Astrocyte (in vitro differentiated cells and primary cell): ENCODE measurements at regions not wholly inside any gene's neighbourhood (a gene's known extent, or its start where the extent isn't known, plus 50 kb on each side); places are given as distances from the start of the nearest gene placed in this dataset.

Experiments
- DNase-seq: peaks from one replicate; pipeline ENCODE4 v3.0.0-alpha.2; 2010; ENCODE audit warnings: low read depth
- FAIRE-seq: peaks from 2 replicates; lab custom pipeline; 2011; peaks lifted over from hg19 to GRCh38; lab: Jason Lieb, UNC
- H2AFZ ChIP-seq: 2 replicates; pipeline ENCODE4 v1.6.0; 2012; ENCODE audit warnings: low read depth, low read length, inconsistent platforms
- H3K27ac ChIP-seq: 2 replicates; pipeline ENCODE4 v1.5.1; 2011; ENCODE audit warnings: low read depth, low read length, inconsistent platforms
- H3K27me3 ChIP-seq: 2 replicates; pipeline ENCODE4 v1.6.0; 2011; ENCODE audit warnings: low read length, inconsistent platforms; ENCODE audit not compliant: insufficient read depth
- H3K36me3 ChIP-seq: 2 replicates; pipeline ENCODE4 v1.5.1; 2011; ENCODE audit warnings: low read length, inconsistent platforms; ENCODE audit not compliant: insufficient read depth
- H3K4me1 ChIP-seq: 2 replicates; pipeline ENCODE4 v1.5.1; 2011; ENCODE audit warnings: low read length, inconsistent platforms; ENCODE audit not compliant: insufficient read depth
- H3K4me2 ChIP-seq: 2 replicates; pipeline ENCODE4 v1.6.0; 2012; ENCODE audit warnings: low read length, inconsistent platforms
- H3K4me3 ChIP-seq: 2 replicates; pipeline ENCODE4 v1.5.1; 2011; ENCODE audit warnings: low read depth, mild to moderate bottlenecking, low read length, inconsistent platforms; ENCODE audit not compliant: insufficient read depth
- H3K79me2 ChIP-seq: 2 replicates; pipeline ENCODE4 v1.6.0; 2012; ENCODE audit warnings: mild to moderate bottlenecking, low read length, inconsistent platforms; ENCODE audit not compliant: insufficient read depth
- H3K9ac ChIP-seq: 2 replicates; pipeline ENCODE4 v1.6.0; 2012; ENCODE audit warnings: mild to moderate bottlenecking, low read length, inconsistent platforms
- H3K9me3 ChIP-seq: 2 replicates; pipeline ENCODE4 v1.5.1; 2012; ENCODE audit warnings: low read depth, mild to moderate bottlenecking, low read length, inconsistent platforms; ENCODE audit not compliant: insufficient read depth
- H4K20me1 ChIP-seq: 2 replicates; pipeline ENCODE4 v1.6.0; 2012; ENCODE audit warnings: low read length, inconsistent platforms; ENCODE audit not compliant: insufficient read depth
- H3K27ac Mint-ChIP-seq: one replicate; pipeline ENCODE4 v1.8.0; 2021; ENCODE audit warnings: mild to moderate bottlenecking, mixed read lengths; ENCODE audit not compliant: unreplicated experiment
- H3K27me3 Mint-ChIP-seq: one replicate; pipeline ENCODE4 v1.8.0; 2021; ENCODE audit warnings: low read depth, mixed read lengths; ENCODE audit not compliant: unreplicated experiment
- H3K36me3 Mint-ChIP-seq: one replicate; pipeline ENCODE4 v1.8.0; 2021; ENCODE audit warnings: low read depth, mixed read lengths; ENCODE audit not compliant: unreplicated experiment
- H3K4me1 Mint-ChIP-seq: one replicate; pipeline ENCODE4 v1.8.0; 2021; ENCODE audit warnings: low read depth, mixed read lengths; ENCODE audit not compliant: unreplicated experiment
- H3K4me3 Mint-ChIP-seq: one replicate; pipeline ENCODE4 v1.8.0; 2021; ENCODE audit warnings: mild to moderate bottlenecking, moderate library complexity, mixed read lengths; ENCODE audit not compliant: unreplicated experiment
- H3K9me3 Mint-ChIP-seq: one replicate; pipeline ENCODE4 v1.8.0; 2021; ENCODE audit warnings: mild to moderate bottlenecking, mixed read lengths; ENCODE audit not compliant: unreplicated experiment
- EZH2 ChIP-seq: IDR thresholded peaks from 2 replicates; pipeline ENCODE4 v1.6.1; 2012; ENCODE audit warnings: mild to moderate bottlenecking, low read length, inconsistent platforms; ENCODE audit not compliant: insufficient read depth
- TF ChIP-seq, protein P1 (sequence below): IDR thresholded peaks from 2 replicates; pipeline ENCODE4 v1.5.1; 2011; ENCODE audit warnings: low read depth, mild to moderate bottlenecking, inconsistent platforms, low read length, moderate library complexity; ENCODE audit not compliant: insufficient read depth

DNA sequence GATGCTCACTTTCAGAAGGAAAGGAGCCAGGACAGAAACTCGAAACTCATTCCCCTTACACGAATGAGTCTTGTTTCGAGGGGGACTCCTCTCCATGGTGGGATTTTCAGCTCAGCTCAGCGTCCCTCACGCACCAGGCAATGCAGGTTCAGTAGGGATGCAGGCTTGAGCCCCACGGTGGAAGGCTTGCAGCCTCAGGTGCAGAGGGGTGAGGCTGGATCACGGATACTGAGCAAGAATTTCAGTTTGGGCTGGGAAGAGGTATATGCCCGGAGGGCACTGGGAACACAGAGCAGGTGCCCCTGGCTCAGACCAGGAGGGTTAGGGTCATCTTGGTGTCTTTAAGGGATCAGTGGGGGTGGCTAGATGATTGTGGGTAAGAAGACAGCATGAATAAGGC, 344.9 kb upstream of the TNRC6C start:
- Histone ChIP-seq H3K9ac (no peak overlapping the region), H3K9me3 (no peaks in the 10 kb centered on the region), H4K20me1 (no peaks in the 10 kb centered on the region), H3K27me3 (peaks cover 17% of the 10 kb centered on the region), H2AFZ (no peak overlapping the region), H3K79me2 (no peaks in the 10 kb centered on the region), H3K4me2 (no peak overlapping the region), H3K4me1 (peaks cover 13% of the 10 kb centered on the region), H3K36me3 (no peaks in the 10 kb centered on the region), H3K4me3 (no peak overlapping the region), H3K27ac (no peak overlapping the region)
- peaks cover 39% of the 10 kb centered on the region for H3K27me3 Mint-ChIP-seq
- peaks cover 2% of the 10 kb centered on the region for H3K36me3 Mint-ChIP-seq
- TF ChIP-seq, protein P1, sequence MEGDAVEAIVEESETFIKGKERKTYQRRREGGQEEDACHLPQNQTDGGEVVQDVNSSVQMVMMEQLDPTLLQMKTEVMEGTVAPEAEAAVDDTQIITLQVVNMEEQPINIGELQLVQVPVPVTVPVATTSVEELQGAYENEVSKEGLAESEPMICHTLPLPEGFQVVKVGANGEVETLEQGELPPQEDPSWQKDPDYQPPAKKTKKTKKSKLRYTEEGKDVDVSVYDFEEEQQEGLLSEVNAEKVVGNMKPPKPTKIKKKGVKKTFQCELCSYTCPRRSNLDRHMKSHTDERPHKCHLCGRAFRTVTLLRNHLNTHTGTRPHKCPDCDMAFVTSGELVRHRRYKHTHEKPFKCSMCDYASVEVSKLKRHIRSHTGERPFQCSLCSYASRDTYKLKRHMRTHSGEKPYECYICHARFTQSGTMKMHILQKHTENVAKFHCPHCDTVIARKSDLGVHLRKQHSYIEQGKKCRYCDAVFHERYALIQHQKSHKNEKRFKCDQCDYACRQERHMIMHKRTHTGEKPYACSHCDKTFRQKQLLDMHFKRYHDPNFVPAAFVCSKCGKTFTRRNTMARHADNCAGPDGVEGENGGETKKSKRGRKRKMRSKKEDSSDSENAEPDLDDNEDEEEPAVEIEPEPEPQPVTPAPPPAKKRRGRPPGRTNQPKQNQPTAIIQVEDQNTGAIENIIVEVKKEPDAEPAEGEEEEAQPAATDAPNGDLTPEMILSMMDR = no peak
- no peak for TF ChIP-seq EZH2
- H3K4me1 Mint-ChIP-seq = peaks cover 13% of the 10 kb centered on the region
- H3K9me3 Mint-ChIP-seq = peaks cover 4% of the 10 kb centered on the region
- FAIRE-seq (no peak), DNase-seq (no peak)
- no peak overlapping the region for H3K4me3 Mint-ChIP-seq
- peak overlapping the region; percentile 68 for H3K27ac Mint-ChIP-seq

DNA sequence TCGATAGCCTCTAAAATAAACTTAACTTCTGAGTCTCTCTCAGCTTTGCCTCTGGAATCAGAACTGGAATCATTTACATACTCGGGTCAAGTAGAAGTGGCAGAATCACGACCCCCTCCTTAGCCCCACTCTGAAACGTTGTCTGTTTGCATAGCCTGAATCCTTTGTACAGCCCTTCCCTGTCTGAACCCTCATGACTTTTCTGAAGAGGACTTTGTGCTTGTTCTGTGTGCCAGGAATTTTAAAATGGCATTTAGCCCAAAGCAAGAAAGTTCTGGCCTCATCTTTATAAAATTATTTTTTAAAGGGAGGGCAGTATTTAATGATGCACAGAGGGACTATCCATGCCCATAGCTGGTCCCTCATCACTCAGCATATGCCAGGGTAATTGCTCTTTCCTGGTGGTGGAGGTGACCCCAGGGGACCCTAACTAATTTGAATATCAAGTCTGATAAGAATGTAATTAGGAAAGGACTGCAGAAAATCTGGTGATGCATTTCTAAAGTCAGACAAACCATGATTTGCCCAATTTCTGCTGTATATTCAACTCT, 342.7 kb upstream of the TNRC6C start:
- no peaks in the 10 kb centered on the region for H3K9me3 ChIP-seq
- no peak overlapping the region for H2AFZ ChIP-seq
- H3K27me3 ChIP-seq = peaks cover 15% of the 10 kb centered on the region
- Mint-ChIP-seq H3K4me1 (peaks cover 24% of the 10 kb centered on the region), H3K4me3 (no peak overlapping the region), H3K36me3 (peaks cover 4% of the 10 kb centered on the region), H3K9me3 (peaks cover 9% of the 10 kb centered on the region), H3K27ac (peak overlapping the region; percentile 95), H3K27me3 (peaks cover 29% of the 10 kb centered on the region)
- peak overlapping the region; percentile 78 for H3K27ac ChIP-seq
- no peaks in the 10 kb centered on the region for H3K79me2 ChIP-seq
- peaks cover 21% of the 10 kb centered on the region for H3K4me1 ChIP-seq
- peak overlapping the region; percentile 56 for H3K4me2 ChIP-seq
- H4K20me1 ChIP-seq = no peaks in the 10 kb centered on the region
- FAIRE-seq = no peak
- H3K36me3 ChIP-seq = no peaks in the 10 kb centered on the region
- H3K4me3 ChIP-seq = no peak overlapping the region
- TF ChIP-seq, protein P1 = no peak
- TF ChIP-seq EZH2 = no peak
- H3K9ac ChIP-seq = peak overlapping the region; percentile 34
- peak; percentile 22 for DNase-seq

GRCh38 chr17:77616254-77616731, 342.2 kb upstream of the TNRC6C start:
- Histone ChIP-seq H4K20me1 (no peaks in the 10 kb centered on the region), H2AFZ (no peak overlapping the region), H3K4me3 (no peak overlapping the region), H3K27ac (peak overlapping the region; percentile 78), H3K27me3 (peaks cover 14% of the 10 kb centered on the region), H3K9ac (peak overlapping the region; percentile 34), H3K36me3 (no peaks in the 10 kb centered on the region), H3K79me2 (no peaks in the 10 kb centered on the region), H3K4me1 (peaks cover 21% of the 10 kb centered on the region), H3K4me2 (peak overlapping the region; percentile 56), H3K9me3 (no peaks in the 10 kb centered on the region)
- Mint-ChIP-seq H3K4me3 (no peak overlapping the region), H3K4me1 (peaks cover 24% of the 10 kb centered on the region), H3K36me3 (peaks cover 4% of the 10 kb centered on the region), H3K9me3 (peaks cover 9% of the 10 kb centered on the region), H3K27me3 (peaks cover 24% of the 10 kb centered on the region), H3K27ac (peak overlapping the region; percentile 95)
- TF ChIP-seq, protein P1 = no peak
- no peak for TF ChIP-seq EZH2
- DNase-seq (peak; percentile 71), FAIRE-seq (no peak)
